ENCODE measurements at regions not wholly inside any gene's neighbourhood (a gene's known extent, or its start where the extent isn't known, plus 50 kb on each side); places are given as distances from the start of the nearest gene placed in this dataset.
A peak's percentile ranks its signal among the peaks of the same experiment; 100 is the strongest.

DNA sequence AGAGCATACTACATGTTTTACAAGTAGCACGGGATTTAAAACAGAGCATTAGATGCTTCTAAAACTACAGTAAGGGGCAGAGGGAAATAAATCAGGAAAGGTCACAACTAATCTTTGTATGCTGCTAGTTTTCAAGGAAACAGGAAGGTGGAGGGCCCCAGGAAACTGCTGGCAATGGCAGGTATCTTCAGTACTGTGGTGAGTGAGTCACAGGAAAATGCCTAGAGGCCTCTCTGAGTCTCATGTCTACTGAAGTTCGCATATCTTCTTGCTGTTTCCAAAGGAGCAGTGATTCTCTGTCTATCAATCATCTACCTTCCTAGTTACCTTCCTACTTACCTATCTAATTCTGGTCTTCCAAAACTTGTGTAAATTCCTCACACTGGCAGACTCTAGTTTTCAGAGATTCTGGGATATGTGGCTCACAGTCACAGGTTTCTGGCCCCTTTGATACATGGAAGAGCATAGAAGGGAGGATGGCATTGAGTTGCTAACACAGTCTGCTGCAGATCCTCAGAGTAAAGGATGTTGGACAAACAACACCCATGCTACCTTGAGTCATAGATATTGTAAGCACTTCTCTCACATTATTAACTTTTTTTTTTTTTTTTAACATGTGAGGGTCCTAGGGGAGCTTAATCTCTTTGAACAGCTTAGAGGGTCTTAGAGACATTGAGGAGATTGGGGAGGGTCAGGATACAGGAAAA is 58.8 kb upstream of the SYN3 start:
- peaks cover under 1% of the 10 kb centered on the region for H3K27me3 Mint-ChIP-seq
- H3K4me1 Mint-ChIP-seq (ENCODE audit: low read depth), result peaks cover 17% of the 10 kb centered on the region
- ATAC-seq (peak; percentile 55), DNase-seq (peak; percentile 32)
- intact Hi-C loops (cut with micrococcal nuclease), result no loop called here
- TF ChIP-seq, protein P1, sequence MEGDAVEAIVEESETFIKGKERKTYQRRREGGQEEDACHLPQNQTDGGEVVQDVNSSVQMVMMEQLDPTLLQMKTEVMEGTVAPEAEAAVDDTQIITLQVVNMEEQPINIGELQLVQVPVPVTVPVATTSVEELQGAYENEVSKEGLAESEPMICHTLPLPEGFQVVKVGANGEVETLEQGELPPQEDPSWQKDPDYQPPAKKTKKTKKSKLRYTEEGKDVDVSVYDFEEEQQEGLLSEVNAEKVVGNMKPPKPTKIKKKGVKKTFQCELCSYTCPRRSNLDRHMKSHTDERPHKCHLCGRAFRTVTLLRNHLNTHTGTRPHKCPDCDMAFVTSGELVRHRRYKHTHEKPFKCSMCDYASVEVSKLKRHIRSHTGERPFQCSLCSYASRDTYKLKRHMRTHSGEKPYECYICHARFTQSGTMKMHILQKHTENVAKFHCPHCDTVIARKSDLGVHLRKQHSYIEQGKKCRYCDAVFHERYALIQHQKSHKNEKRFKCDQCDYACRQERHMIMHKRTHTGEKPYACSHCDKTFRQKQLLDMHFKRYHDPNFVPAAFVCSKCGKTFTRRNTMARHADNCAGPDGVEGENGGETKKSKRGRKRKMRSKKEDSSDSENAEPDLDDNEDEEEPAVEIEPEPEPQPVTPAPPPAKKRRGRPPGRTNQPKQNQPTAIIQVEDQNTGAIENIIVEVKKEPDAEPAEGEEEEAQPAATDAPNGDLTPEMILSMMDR (IDR thresholded peaks at IDR 0.05), result no peak
- no peak overlapping the region for H3K4me3 Mint-ChIP-seq
- ChIA-PET POLR2A (no interaction called here), CTCF (no interaction called here)
- peak overlapping the region; percentile 9 for H3K27ac Mint-ChIP-seq
- peaks cover 2% of the 10 kb centered on the region for H3K9me3 Mint-ChIP-seq
- H3K36me3 Mint-ChIP-seq (ENCODE audit: low read depth), result no peaks in the 10 kb centered on the region

DNA sequence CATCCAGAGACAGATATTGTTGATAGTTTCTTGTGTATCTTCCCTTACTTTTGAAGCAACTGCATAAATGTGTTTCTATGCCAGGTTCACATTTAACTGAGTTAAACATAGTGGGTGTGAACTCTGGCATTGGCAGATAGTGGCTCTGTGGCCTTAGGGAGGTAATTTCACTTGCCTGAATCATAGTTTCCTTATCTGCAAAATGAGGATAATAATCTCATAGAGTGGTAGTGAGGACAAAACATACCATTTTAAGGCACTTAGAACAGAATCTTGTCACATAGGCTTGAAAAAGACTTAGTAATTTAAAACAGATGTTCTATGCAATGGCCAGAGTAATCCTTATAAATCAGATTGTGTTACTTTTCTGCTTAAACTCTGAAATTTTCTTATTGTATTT is 56.4 kb upstream of the SYN3 start:
- ATAC-seq, result no peak
- intact Hi-C loops (cut with micrococcal nuclease), result no loop called here
- POLR2A ChIA-PET, result no interaction called here
- Mint-ChIP-seq H3K27ac (no peak overlapping the region), H3K36me3 (ENCODE audit: low read depth) (no peaks in the 10 kb centered on the region), H3K9me3 (peaks cover 2% of the 10 kb centered on the region), H3K4me1 (ENCODE audit: low read depth) (peaks cover 20% of the 10 kb centered on the region), H3K27me3 (peaks cover 8% of the 10 kb centered on the region), H3K4me3 (no peak overlapping the region)
- no peak for DNase-seq
- CTCF ChIA-PET, result no interaction called here
- TF ChIP-seq, protein P1 (IDR thresholded peaks at IDR 0.05), result no peak

DNA sequence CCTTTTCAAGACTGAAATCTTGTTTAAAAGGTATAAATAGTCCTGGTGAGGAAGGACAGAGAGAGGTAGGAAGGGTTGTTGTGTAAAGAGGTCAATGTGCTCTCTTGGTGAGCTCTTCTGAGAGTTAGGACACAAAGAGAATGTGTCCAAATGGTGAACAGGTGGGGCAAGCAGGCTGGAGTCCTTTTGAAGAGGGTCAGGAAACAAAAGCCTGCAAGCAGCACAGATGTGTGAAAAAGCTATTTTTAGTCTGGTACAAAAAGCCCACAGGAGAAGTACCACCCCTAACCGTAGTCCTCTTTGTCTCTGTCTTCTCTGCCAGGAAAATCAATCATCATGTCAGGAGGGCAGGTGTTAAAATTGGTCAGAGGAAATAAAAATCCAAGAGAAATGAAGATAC is 54.4 kb upstream of the SYN3 start:
- ChIA-PET CTCF (no interaction called here), POLR2A (no interaction called here)
- no peak for ATAC-seq
- Mint-ChIP-seq H3K27ac (no peak overlapping the region), H3K9me3 (peaks cover 2% of the 10 kb centered on the region), H3K36me3 (ENCODE audit: low read depth) (no peaks in the 10 kb centered on the region), H3K4me3 (no peak overlapping the region), H3K27me3 (peaks cover 8% of the 10 kb centered on the region), H3K4me1 (ENCODE audit: low read depth) (peaks cover 19% of the 10 kb centered on the region)
- TF ChIP-seq, protein P1 (IDR thresholded peaks at IDR 0.05), result no peak
- DNase-seq, result no peak
- intact Hi-C loops (cut with micrococcal nuclease), result no loop called here

DNA sequence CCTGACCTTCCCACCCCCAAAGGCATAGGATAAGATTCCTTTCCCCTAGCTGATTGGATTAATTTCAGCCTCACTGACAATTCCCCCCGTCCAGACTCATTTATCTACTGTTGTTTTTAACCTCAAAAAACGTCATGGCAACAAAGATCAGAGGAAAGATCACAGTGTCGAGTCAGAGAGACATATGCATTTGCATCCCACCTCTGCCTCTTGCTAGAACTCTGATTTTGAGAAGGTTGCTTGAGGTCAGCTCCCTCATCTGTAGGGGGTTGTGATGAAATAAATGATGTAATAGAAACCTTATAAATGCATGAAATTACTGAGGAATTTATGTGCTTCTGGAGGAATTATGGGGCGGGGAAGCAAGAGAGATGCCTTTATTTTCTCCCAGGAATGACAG is 53.3 kb upstream of the SYN3 start:
- no peak for ATAC-seq
- H3K9me3 Mint-ChIP-seq, result peaks cover 2% of the 10 kb centered on the region
- peaks cover 11% of the 10 kb centered on the region for H3K4me1 Mint-ChIP-seq (ENCODE audit: low read depth)
- H3K27ac Mint-ChIP-seq, result no peak overlapping the region
- no peak overlapping the region for H3K4me3 Mint-ChIP-seq
- ChIA-PET CTCF (no interaction called here), POLR2A (no interaction called here)
- intact Hi-C loops (cut with micrococcal nuclease), result no loop called here
- DNase-seq, result no peak
- H3K36me3 Mint-ChIP-seq (ENCODE audit: low read depth), result no peaks in the 10 kb centered on the region
- TF ChIP-seq, protein P1 (IDR thresholded peaks at IDR 0.05), result no peak
- H3K27me3 Mint-ChIP-seq, result peaks cover 8% of the 10 kb centered on the region

DNA sequence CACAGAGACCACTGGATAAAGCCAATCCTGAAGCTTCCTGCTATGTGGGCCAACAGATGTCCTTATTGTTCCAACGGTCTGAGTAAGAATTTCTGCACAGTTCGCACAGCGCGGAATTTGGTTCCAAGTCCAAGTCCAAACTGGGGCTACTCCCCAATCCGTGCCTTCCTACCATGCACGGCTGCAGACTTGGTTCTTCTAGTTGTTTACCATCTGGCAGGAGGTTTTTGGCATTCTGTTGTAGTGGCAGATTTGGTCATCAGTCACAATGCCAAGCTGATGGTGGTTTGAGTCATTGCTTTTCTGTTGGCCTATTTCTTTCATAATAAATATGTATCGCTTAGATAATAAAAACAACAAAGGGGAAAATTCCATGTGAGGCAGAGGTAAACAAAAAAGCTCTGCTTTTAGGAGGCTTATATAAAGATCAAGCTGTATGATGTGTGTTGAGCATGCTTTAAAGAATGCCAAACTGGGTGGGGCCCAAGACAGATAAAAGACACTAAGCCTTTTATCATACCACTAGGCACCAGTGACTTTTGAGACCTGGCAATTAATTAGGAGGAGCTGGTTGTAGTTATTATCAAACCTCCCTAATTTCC is 52.5 kb upstream of the SYN3 start:
- DNase-seq (no peak), ATAC-seq (no peak)
- intact Hi-C loops (cut with micrococcal nuclease), result no loop called here
- peaks cover 8% of the 10 kb centered on the region for H3K27me3 Mint-ChIP-seq
- H3K4me3 Mint-ChIP-seq, result no peak overlapping the region
- no peak overlapping the region for H3K27ac Mint-ChIP-seq
- ChIA-PET CTCF (no interaction called here), POLR2A (no interaction called here)
- peaks cover 11% of the 10 kb centered on the region for H3K4me1 Mint-ChIP-seq (ENCODE audit: low read depth)
- TF ChIP-seq, protein P1 (IDR thresholded peaks at IDR 0.05), result no peak
- no peaks in the 10 kb centered on the region for H3K36me3 Mint-ChIP-seq (ENCODE audit: low read depth)
- no peaks in the 10 kb centered on the region for H3K9me3 Mint-ChIP-seq

Measured in activated CD8-positive, alpha-beta T cell treated with anti-CD3 and anti-CD28 coated beads for 36 hours (primary cell).